Amygdala (tissue), 56 donors: ENCODE measurements at regions not wholly inside any gene's neighbourhood (a gene's known extent, or its start where the extent isn't known, plus 50 kb on each side); places are given as distances from the start of the nearest gene placed in this dataset.

Experiments used
- DNase-seq, 56 donors: peaks; one replicate each; lab custom pipeline; 2025; lab: John Stamatoyannopoulos, UW

- DNase-seq = no peak
Observed at GRCh38 chr20:4563031-4563430, 123.2 kb upstream of the PRNP start.

DNA sequence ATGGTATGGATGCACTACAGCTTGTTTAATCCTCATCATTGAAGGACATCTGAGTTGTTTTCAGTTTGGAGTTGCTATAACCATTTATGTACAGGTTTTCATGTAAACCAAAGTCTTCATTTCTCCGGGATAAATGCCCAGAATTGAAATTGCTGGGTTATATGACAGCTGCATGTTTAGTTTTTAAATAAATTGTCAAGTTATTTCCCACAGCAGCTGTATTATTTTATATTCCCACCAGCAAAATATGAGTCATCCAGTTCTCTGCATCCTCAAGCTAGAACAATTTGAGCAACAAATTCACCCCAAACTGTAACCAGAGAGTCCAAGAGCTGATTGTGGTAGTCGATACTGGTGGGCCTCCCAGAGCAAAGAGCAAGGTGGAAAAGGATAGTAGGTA is 125.6 kb upstream of the PRNP start:
- no peak for DNase-seq

- no peak for DNase-seq
Observed at GRCh38 chr20:4559906-4560305, 126.3 kb upstream of the PRNP start.

GRCh38 chr20:4559106-4559505 is 127.2 kb upstream of the PRNP start:
- DNase-seq = no peak

GRCh38 chr20:4556781-4557180 is 129.5 kb upstream of the PRNP start:
- no peak for DNase-seq

- no peak for DNase-seq
Observed at GRCh38 chr20:4555188-4555890, 130.9 kb upstream of the PRNP start.

GRCh38 chr20:4554346-4554745 is 131.9 kb upstream of the PRNP start:
- no peak for DNase-seq

DNA sequence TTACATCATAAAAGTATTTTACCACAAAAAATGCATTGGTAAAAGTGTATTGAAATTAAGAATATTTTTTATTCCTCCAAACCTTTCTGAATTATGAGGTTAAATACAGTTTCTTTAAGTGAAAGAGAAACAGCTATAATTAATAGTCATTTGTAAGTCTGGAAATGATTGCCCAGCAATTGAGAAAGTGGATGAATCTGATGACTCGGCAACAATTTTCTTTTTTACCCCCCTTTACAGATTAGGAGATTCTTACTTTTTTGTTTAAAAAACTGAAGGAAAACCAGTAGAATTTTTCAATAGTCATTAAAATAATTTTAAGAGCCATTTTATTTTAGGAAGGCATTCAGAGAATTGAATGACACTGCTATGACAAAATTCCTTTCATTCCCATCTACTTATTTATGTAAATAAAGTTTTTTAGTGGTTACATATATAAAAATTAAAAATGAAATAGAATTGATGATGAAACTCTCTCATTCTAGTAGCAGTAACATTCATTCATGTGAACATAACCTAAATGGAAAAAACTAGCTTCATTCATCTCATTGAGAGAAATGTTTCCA is 134.1 kb upstream of the PRNP start:
- DNase-seq = no peak

- DNase-seq = no peak
Observed at GRCh38 chr20:4550740-4551139, 135.5 kb upstream of the PRNP start.

DNA sequence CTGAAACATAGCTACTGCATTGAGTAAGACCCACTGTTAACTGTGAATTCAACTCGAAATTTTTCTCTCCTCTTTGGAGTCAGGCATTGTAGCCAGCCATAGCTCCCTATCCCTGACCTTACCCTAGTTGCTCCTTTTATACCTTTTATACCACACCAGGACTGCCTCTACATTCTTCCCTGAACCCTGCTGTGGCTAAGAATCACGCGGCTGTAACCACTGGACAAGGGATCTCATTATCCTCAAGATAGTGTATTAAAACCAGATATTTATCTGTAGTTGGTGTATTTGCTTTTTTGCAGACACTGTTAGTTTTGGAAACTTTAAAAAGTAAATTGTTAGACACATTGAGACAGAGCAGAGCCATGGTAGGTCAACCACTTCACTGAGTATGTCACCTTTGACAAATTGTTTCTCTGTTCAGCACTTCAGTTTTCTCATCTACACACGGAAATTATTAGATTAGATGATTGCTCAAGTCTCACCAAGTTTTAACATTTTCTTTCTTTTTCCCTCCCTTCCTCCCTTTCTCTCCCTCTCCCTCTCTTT is 136.5 kb upstream of the PRNP start:
- DNase-seq = no peak

- no peak for DNase-seq
Observed at GRCh38 chr20:4548552-4548951, 137.7 kb upstream of the PRNP start.

DNA sequence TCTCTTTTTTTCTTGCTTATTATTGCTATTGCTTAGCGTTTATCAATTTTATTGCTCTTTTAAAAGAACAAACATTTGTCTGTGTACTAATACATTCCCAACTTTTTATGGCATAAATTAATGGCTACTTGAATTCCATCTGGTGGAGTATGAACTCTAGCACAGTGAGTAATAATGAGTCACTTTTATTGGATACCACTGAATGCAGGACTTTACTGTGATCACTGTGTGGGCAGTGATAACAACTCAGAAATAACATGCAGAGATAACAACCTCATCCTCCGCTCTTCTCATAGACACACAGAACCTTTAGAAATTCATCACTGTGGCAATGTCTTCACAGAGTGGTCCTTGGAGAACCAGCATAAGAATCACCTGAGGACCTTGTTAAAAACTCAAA is 139.5 kb upstream of the PRNP start:
- no peak for DNase-seq

DNA sequence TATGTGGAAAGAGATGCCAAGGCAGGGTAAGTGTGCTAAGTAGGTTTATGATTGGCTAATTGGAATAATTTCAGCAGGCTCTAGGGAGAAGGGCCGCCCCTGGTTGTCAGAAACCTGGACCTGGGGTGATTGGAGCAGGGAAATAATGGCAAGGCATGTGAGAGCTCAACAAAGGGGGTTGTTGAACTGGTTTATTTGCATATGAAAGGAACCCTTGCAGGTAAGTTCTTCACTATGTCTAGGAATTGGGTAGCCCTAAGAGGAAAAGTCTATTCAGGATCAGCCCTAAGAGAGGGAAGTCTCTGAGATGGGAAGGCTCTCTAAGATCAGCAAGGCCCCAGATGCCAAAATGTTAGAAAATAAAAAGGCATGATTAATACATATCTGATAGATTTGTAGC is 139.9 kb upstream of the PRNP start:
- no peak for DNase-seq

DNA sequence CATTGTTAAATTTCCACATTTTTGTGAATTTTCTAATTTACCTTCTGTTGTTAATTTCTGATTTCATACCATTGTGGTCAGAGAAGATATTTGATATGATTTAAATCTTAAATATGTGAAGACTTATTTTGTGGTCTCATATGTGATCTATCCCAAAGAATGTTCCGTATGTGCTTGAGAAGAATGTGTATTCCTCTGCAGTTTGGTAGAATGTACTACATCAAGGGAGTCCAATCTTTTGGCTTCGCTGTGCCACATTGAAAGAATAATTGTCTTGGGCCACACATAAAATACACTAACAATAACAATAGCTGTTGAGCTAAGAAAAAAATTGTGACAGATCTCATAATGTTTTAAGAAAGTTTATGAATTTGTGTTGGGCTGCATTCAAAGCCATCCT is 140.7 kb upstream of the PRNP start:
- DNase-seq = no peak

GRCh38 chr20:4544765-4545164 is 141.5 kb upstream of the PRNP start:
- DNase-seq = no peak

GRCh38 chr20:4542270-4542669 is 144.0 kb upstream of the PRNP start:
- DNase-seq = no peak

- no peak for DNase-seq
Observed at GRCh38 chr20:4534315-4534714, 151.9 kb upstream of the PRNP start.

- no peak for DNase-seq
Observed at GRCh38 chr20:4533368-4534133, 152.7 kb upstream of the PRNP start.

- DNase-seq = no peak
Observed at GRCh38 chr20:4532772-4533171, 153.5 kb upstream of the PRNP start.

GRCh38 chr20:4524792-4525191 is 161.5 kb upstream of the PRNP start:
- DNase-seq = no peak

- no peak for DNase-seq
Observed at GRCh38 chr20:4524307-4524706, 161.9 kb upstream of the PRNP start.

DNA sequence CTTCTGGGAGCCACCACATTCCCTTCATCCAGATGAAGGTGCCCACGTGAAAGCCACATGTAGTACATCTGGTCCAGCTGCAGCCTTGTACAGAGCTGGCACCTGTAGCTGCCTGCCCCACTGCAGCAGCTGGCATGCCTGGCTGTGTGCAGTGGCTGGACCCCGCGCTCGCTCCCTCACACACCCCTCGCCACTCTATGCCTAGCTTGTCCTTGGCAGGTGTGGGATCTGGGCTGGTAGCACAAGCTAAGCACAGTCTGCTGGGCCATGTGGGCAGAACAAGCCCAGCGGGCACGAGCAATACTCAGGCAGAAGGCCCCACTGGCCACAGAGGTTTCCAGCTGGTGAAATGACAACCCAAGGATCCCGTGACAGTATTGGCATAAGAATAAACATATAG is 163.9 kb upstream of the PRNP start:
- no peak for DNase-seq
